ENCODE measurements at regions not wholly inside any gene's neighbourhood (a gene's known extent, or its start where the extent isn't known, plus 50 kb on each side); places are given as distances from the start of the nearest gene placed in this dataset.

- DNase-seq (ENCODE audit: low read depth): no peak
These were observed 130.0 kb upstream of the HDAC4 start for GRCh38 chr2:239530749-239531316.

- no peak for DNase-seq (ENCODE audit: low read depth)
These were observed 128.6 kb upstream of the HDAC4 start for GRCh38 chr2:239529313-239530015.

- no peak for DNase-seq (ENCODE audit: low read depth)
These were observed 128.1 kb upstream of the HDAC4 start for GRCh38 chr2:239528883-239529282.

GRCh38 chr2:239528146-239528545 lies 127.3 kb upstream of the HDAC4 start:
- no peak for DNase-seq (ENCODE audit: low read depth)

GRCh38 chr2:239526666-239527415 lies 126.0 kb upstream of the HDAC4 start:
- no peak for DNase-seq (ENCODE audit: low read depth)

GRCh38 chr2:239526038-239526437 lies 125.2 kb upstream of the HDAC4 start:
- DNase-seq (ENCODE audit: low read depth): no peak

- DNase-seq (ENCODE audit: low read depth): no peak
These were observed 123.1 kb upstream of the HDAC4 start for GRCh38 chr2:239523954-239524330.

- DNase-seq (ENCODE audit: low read depth): no peak
These were observed 122.5 kb upstream of the HDAC4 start for GRCh38 chr2:239523147-239523953.

GRCh38 chr2:239522740-239523119 lies 121.9 kb upstream of the HDAC4 start:
- no peak for DNase-seq (ENCODE audit: low read depth)

- no peak for DNase-seq (ENCODE audit: low read depth)
These were observed 121.4 kb upstream of the HDAC4 start for GRCh38 chr2:239522002-239522739.

- no peak for DNase-seq (ENCODE audit: low read depth)
These were observed 120.6 kb upstream of the HDAC4 start for GRCh38 chr2:239521518-239521815.

GRCh38 chr2:239520811-239521517 lies 120.1 kb upstream of the HDAC4 start:
- DNase-seq (ENCODE audit: low read depth): no peak

GRCh38 chr2:239519921-239520585 lies 119.2 kb upstream of the HDAC4 start:
- DNase-seq (ENCODE audit: low read depth): no peak

GRCh38 chr2:239519089-239519920 lies 118.5 kb upstream of the HDAC4 start:
- DNase-seq (ENCODE audit: low read depth): no peak

- no peak for DNase-seq (ENCODE audit: low read depth)
These were observed 117.7 kb upstream of the HDAC4 start for GRCh38 chr2:239518286-239519088.

GRCh38 chr2:239517686-239518085 lies 116.9 kb upstream of the HDAC4 start:
- no peak for DNase-seq (ENCODE audit: low read depth)

GRCh38 chr2:239516954-239517305 lies 116.1 kb upstream of the HDAC4 start:
- DNase-seq (ENCODE audit: low read depth): no peak

GRCh38 chr2:239516286-239516953 lies 115.6 kb upstream of the HDAC4 start:
- DNase-seq (ENCODE audit: low read depth): no peak
